GM12875 (cell line): ENCODE measurements at regions not wholly inside any gene's neighbourhood (a gene's known extent, or its start where the extent isn't known, plus 50 kb on each side); places are given as distances from the start of the nearest gene placed in this dataset.

Experiments
- H3K4me3 ChIP-seq: one replicate; pipeline ENCODE4 v1.5.1; 2011; ENCODE audit warnings: low read depth, low read length, control low read depth
- TF ChIP-seq, protein P1 (sequence below): IDR thresholded peaks from 2 replicates; pipeline ENCODE4 v1.5.1; 2011; ENCODE audit warnings: low read depth, mild to moderate bottlenecking, control low read depth, inconsistent platforms, low read length, moderate library complexity, borderline replicate concordance; ENCODE audit not compliant: insufficient read depth

GRCh38 chr5:110288766-110289511, 437.5 kb downstream of the TMEM232 start:
- TF ChIP-seq, protein P1, sequence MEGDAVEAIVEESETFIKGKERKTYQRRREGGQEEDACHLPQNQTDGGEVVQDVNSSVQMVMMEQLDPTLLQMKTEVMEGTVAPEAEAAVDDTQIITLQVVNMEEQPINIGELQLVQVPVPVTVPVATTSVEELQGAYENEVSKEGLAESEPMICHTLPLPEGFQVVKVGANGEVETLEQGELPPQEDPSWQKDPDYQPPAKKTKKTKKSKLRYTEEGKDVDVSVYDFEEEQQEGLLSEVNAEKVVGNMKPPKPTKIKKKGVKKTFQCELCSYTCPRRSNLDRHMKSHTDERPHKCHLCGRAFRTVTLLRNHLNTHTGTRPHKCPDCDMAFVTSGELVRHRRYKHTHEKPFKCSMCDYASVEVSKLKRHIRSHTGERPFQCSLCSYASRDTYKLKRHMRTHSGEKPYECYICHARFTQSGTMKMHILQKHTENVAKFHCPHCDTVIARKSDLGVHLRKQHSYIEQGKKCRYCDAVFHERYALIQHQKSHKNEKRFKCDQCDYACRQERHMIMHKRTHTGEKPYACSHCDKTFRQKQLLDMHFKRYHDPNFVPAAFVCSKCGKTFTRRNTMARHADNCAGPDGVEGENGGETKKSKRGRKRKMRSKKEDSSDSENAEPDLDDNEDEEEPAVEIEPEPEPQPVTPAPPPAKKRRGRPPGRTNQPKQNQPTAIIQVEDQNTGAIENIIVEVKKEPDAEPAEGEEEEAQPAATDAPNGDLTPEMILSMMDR: no peak
- no peak overlapping the region for H3K4me3 ChIP-seq

DNA sequence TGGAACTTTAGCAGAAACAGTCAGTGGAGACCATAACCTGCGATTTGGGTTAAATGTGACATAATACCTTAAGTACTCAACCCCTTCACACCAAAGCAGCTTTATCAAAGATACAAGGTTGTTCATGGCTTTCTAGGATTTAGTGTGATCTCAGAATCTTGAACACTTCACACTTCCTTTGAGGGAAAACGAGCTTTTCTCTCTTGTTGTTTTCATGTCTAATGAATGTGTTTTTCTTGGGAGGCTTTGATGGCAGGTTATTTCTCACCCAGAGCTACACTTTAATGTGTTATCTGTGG, 437.0 kb downstream of the TMEM232 start:
- H3K4me3 ChIP-seq: no peak overlapping the region
- TF ChIP-seq, protein P1: no peak

DNA sequence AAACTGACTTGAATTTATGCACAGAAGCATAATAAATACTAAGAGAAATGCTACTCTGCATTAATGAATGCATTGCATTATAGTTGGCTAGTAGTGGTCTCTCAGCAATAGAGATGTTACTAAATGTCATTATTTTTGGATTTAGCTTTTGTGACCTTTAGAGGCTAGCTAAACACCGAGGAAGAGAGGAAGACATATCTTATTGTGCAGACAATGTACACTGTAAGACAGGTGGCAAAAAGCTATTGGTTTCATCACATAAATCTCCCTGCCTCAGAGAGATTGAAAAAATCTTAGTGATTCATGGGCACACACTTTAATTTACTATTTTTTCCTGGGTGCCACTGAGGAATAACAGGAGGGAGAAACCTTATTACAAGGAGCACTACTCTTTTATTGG, 435.9 kb downstream of the TMEM232 start:
- TF ChIP-seq, protein P1: no peak
- H3K4me3 ChIP-seq: no peak overlapping the region

- TF ChIP-seq, protein P1: no peak
- H3K4me3 ChIP-seq: no peak overlapping the region
These were observed 432.2 kb downstream of the TMEM232 start for GRCh38 chr5:110294281-110294680.

- TF ChIP-seq, protein P1: no peak
These were observed 429.3 kb downstream of the TMEM232 start for GRCh38 chr5:110297152-110297670.

DNA sequence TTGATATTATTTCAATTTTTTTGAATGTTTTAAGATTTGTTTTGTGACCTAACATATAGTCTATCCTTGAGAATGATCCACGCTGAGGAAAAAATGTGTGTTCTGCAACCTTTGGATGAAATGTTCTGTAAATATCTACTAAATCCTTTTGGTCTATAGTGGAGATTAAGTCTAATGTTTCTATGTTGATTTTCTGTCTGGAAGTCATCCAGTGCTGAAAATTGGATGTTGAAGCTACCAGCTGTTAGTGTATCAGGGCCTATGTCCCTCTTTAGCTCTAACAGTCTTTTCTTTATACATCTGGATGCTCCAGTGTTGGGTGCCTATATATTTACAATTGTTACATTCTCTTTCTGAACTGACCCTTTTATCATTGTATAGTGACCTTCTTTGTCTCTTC, 422.3 kb downstream of the TMEM232 start:
- no peak overlapping the region for H3K4me3 ChIP-seq
- TF ChIP-seq, protein P1: no peak

More at GRCh38 chr5:110297152-110297670, 429.3 kb downstream of the TMEM232 start:
- no peak overlapping the region for H3K4me3 ChIP-seq

DNA sequence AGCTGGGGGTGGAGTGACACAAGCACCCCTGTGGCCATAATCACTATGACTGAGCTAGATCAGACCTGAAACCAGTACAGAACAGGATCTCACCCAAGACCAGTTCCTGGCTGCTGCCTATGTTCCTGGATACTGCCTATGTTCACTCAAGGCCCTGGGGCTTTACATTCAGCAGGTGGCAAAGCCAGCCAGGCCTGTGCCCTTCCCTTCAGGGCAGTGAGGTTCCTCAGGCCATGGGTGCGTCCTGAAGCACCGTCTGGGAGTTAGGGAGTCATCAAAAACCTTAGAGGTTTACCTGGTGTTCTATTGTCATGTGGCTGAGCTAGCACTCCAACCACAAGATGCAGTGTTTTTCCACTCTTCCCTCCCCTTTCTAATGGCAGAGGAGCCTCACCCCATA, 419.8 kb downstream of the TMEM232 start:
- H3K4me3 ChIP-seq: no peak overlapping the region

More for the DNA sequence above, 419.8 kb downstream of the TMEM232 start:
- TF ChIP-seq, protein P1: no peak
